GM23338 (cell line): ENCODE measurements at regions not wholly inside any gene's neighbourhood (a gene's known extent, or its start where the extent isn't known, plus 50 kb on each side); places are given as distances from the start of the nearest gene placed in this dataset.

Experiments
- ATAC-seq: fragments of 200-7000 bp; cut with Tn5 transposase; 3 replicates; pipeline ENCODE4 v1.9.1; 2020
- DNase-seq: peaks from one replicate; pipeline ENCODE4 v3.0.0-alpha.2; 2015; ENCODE audit warnings: low spot score
- H2AFZ ChIP-seq: fragments of 200-600 bp; sonication (generic); 2 replicates; pipeline ENCODE4 v1.8.0; 2016; ENCODE audit warnings: antibody characterized with exemption, mild to moderate bottlenecking, moderate library complexity
- H3F3A ChIP-seq: fragments of 200-600 bp; sonication (generic); replicated peaks from 2 replicates; pipeline ENCODE4 v1.8.0; 2017; ENCODE audit warnings: antibody characterized with exemption, mixed run types, low read depth
- H3K27ac ChIP-seq: fragments of 200-600 bp; sonication (generic); 2 replicates; pipeline ENCODE4 v1.6.1; 2016; ENCODE audit warnings: low read depth
- H3K27me3 ChIP-seq: fragments of 200-600 bp; sonication (generic); 2 replicates; pipeline ENCODE4 v1.8.0; 2016; ENCODE audit warnings: mild to moderate bottlenecking, mixed run types, moderate library complexity; ENCODE audit not compliant: insufficient read depth
- H3K36me3 ChIP-seq: fragments of 200-600 bp; sonication (generic); 2 replicates; pipeline ENCODE4 v1.8.0; 2016; ENCODE audit warnings: mild to moderate bottlenecking; ENCODE audit not compliant: insufficient read depth
- H3K4me1 ChIP-seq: fragments of 200-600 bp; sonication (generic); 2 replicates; pipeline ENCODE4 v1.8.0; 2016; ENCODE audit warnings: mild to moderate bottlenecking, moderate library complexity; ENCODE audit not compliant: insufficient read depth
- H3K4me2 ChIP-seq: fragments of 200-600 bp; sonication (generic); 2 replicates; pipeline ENCODE4 v1.7.1; 2017; ENCODE audit warnings: mixed run types
- H3K4me3 ChIP-seq: fragments of 200-600 bp; sonication (generic); 2 replicates; pipeline ENCODE4 v1.6.1; 2016; ENCODE audit warnings: mixed run types
- H3K79me2 ChIP-seq: fragments of 200-600 bp; sonication (generic); replicated peaks from 2 replicates; pipeline ENCODE4 v1.8.0; 2017; ENCODE audit warnings: mild to moderate bottlenecking; ENCODE audit not compliant: insufficient read depth
- H3K9me2 ChIP-seq: fragments of 200-600 bp; sonication (generic); 2 replicates; pipeline ENCODE4 v1.8.0; 2017; ENCODE audit not compliant: insufficient read depth
- H4K20me1 ChIP-seq: fragments of 200-600 bp; sonication (generic); replicated peaks from 2 replicates; pipeline ENCODE4 v1.8.0; 2017; ENCODE audit warnings: mild to moderate bottlenecking; ENCODE audit not compliant: insufficient read depth
- H3K27ac Mint-ChIP-seq: 2 replicates; pipeline ENCODE4 v1.8.0; 2020; ENCODE audit warnings: inconsistent platforms, mild to moderate bottlenecking, moderate library complexity, mixed read lengths
- H3K27me3 Mint-ChIP-seq: 3 replicates; pipeline ENCODE4 v1.8.0; 2022; ENCODE audit warnings: low read depth, mild to moderate bottlenecking, moderate library complexity, mixed read lengths, inconsistent platforms; ENCODE audit not compliant: insufficient read depth, poor library complexity
- H3K36me3 Mint-ChIP-seq: 3 replicates; pipeline ENCODE4 v1.8.0; 2021; ENCODE audit warnings: low read depth, mild to moderate bottlenecking, inconsistent platforms, moderate library complexity, mixed read lengths
- H3K4me1 Mint-ChIP-seq: 3 replicates; pipeline ENCODE4 v1.8.0; 2020; ENCODE audit warnings: mild to moderate bottlenecking, inconsistent platforms, mixed read lengths
- H3K4me3 Mint-ChIP-seq: 3 replicates; pipeline ENCODE4 v1.8.0; 2021; ENCODE audit warnings: moderate library complexity, mild to moderate bottlenecking, inconsistent platforms, mixed read lengths
- H3K9me3 Mint-ChIP-seq: 3 replicates; pipeline ENCODE4 v1.8.0; 2020; ENCODE audit warnings: moderate library complexity, mild to moderate bottlenecking, inconsistent platforms, mixed read lengths
- CTCF ChIP-seq, 2 experiments: fragments of 200-600 bp in 1 of 2; sonication (generic) in 1 of 2; conservative IDR thresholded peaks; 2 replicates each; pipeline versions ENCODE4 v1.5.1 to v1.6.1; 2016 to 2017; ENCODE audit warnings: antibody characterized with exemption in 2 of 2, low read depth in 2 of 2, mild to moderate bottlenecking in 2 of 2, moderate library complexity in 1 of 2
- EZH2 ChIP-seq: fragments of 200-600 bp; sonication (generic); IDR thresholded peaks from one replicate; pipeline ENCODE4 v1.8.0; 2017; ENCODE audit warnings: antibody characterized with exemption, mild to moderate bottlenecking, low read depth; ENCODE audit not compliant: unreplicated experiment
- EZH2phosphoT487 ChIP-seq: fragments of 200-600 bp; sonication (generic); IDR thresholded peaks from one replicate; pipeline ENCODE4 v1.8.1; 2018; ENCODE audit warnings: antibody characterized with exemption; ENCODE audit not compliant: unreplicated experiment
- JUNB ChIP-seq: IDR thresholded peaks from one replicate; pipeline ENCODE4 v1.6.1; 2016; ENCODE audit warnings: antibody characterized with exemption; ENCODE audit not compliant: unreplicated experiment
- NANOG ChIP-seq: IDR thresholded peaks from 2 replicates; pipeline ENCODE4 v1.6.1; 2016; ENCODE audit warnings: antibody characterized with exemption, borderline replicate concordance
- POLR2AphosphoS5 ChIP-seq: IDR thresholded peaks from 2 replicates; pipeline ENCODE4 v1.6.1; 2016; ENCODE audit warnings: antibody characterized with exemption, low read depth
- STAT1 ChIP-seq: IDR thresholded peaks from one replicate; pipeline ENCODE4 v1.6.1; 2016; ENCODE audit warnings: antibody characterized with exemption; ENCODE audit not compliant: unreplicated experiment
- ZNF114 ChIP-seq: fragments of 250-450 bp; sonication (Bioruptor Pico); IDR thresholded peaks from 2 replicates; pipeline ENCODE4 v1.5.0; 2020; ENCODE audit warnings: mild to moderate bottlenecking, moderate library complexity
- TF ChIP-seq, protein P1 (sequence below): IDR thresholded peaks from one replicate; pipeline ENCODE4 v1.6.1; 2018; ENCODE audit warnings: antibody characterized with exemption; ENCODE audit not compliant: unreplicated experiment
- TF ChIP-seq, protein P2 (sequence below): IDR thresholded peaks from 2 replicates; pipeline ENCODE4 v1.6.1; 2016; ENCODE audit warnings: antibody characterized with exemption

DNA sequence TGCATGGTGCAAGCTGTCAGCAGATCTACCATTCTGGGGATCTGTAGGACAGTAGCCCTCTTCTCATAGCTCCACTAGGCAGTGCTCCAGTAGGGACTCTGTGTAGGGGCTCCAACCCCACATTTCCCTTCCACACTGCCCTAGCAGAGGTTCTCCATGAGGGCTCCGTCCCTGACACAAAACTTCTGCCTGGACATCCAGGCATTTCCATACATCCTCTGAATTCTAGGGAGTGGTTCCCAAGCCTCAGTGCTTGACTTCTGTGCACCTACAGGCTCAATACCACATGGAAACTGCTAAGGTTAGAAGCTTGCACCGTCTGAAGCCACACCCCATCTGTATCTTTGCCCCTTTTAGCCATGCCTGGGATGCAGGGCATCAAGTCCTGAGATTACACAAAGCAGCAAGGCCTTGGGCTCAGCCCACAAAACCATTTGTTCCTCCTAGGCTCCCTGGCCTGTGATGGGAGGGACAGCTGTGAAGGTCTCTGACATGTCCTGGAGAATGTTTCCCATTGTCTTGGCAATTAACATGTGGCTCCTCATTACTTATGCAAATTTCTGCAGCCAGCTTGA, 117.0 kb upstream of the NFIA start (continued):
- TF ChIP-seq, protein P1, sequence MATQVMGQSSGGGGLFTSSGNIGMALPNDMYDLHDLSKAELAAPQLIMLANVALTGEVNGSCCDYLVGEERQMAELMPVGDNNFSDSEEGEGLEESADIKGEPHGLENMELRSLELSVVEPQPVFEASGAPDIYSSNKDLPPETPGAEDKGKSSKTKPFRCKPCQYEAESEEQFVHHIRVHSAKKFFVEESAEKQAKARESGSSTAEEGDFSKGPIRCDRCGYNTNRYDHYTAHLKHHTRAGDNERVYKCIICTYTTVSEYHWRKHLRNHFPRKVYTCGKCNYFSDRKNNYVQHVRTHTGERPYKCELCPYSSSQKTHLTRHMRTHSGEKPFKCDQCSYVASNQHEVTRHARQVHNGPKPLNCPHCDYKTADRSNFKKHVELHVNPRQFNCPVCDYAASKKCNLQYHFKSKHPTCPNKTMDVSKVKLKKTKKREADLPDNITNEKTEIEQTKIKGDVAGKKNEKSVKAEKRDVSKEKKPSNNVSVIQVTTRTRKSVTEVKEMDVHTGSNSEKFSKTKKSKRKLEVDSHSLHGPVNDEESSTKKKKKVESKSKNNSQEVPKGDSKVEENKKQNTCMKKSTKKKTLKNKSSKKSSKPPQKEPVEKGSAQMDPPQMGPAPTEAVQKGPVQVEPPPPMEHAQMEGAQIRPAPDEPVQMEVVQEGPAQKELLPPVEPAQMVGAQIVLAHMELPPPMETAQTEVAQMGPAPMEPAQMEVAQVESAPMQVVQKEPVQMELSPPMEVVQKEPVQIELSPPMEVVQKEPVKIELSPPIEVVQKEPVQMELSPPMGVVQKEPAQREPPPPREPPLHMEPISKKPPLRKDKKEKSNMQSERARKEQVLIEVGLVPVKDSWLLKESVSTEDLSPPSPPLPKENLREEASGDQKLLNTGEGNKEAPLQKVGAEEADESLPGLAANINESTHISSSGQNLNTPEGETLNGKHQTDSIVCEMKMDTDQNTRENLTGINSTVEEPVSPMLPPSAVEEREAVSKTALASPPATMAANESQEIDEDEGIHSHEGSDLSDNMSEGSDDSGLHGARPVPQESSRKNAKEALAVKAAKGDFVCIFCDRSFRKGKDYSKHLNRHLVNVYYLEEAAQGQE = no peak
- TF ChIP-seq EZH2 = no peak

GRCh38 chr1:60963167-60963940, 119.0 kb upstream of the NFIA start:
- H3K36me3 Mint-ChIP-seq = peaks cover 46% of the 10 kb centered on the region
- Histone ChIP-seq H3K4me1 (no peaks in the 10 kb centered on the region), H3K27me3 (no peaks in the 10 kb centered on the region), H3K79me2 (no peaks in the 10 kb centered on the region), H3K36me3 (no peaks in the 10 kb centered on the region; the same call in none of the 2 replicates), H4K20me1 (no peaks in the 10 kb centered on the region), H3K4me3 (no peak overlapping the region), H3K9me2 (peaks cover 11% of the 10 kb centered on the region; the same call in 1 of the 2 replicates), H3K27ac (no peak overlapping the region), H3K4me2 (no peak overlapping the region), H3F3A (no peaks in the 10 kb centered on the region), H2AFZ (no peak overlapping the region)
- DNase-seq = no peak
- H3K9me3 Mint-ChIP-seq = peaks cover 62% of the 10 kb centered on the region
- no peak for TF ChIP-seq STAT1
- TF ChIP-seq JUNB = no peak
- no peak for TF ChIP-seq EZH2phosphoT487
- no peak for TF ChIP-seq POLR2AphosphoS5
- TF ChIP-seq, protein P2, sequence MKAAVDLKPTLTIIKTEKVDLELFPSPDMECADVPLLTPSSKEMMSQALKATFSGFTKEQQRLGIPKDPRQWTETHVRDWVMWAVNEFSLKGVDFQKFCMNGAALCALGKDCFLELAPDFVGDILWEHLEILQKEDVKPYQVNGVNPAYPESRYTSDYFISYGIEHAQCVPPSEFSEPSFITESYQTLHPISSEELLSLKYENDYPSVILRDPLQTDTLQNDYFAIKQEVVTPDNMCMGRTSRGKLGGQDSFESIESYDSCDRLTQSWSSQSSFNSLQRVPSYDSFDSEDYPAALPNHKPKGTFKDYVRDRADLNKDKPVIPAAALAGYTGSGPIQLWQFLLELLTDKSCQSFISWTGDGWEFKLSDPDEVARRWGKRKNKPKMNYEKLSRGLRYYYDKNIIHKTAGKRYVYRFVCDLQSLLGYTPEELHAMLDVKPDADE = no peak
- TF ChIP-seq CTCF (conservative IDR thresholded peaks at IDR 0.05; ENCODE audit: low read depth in 2 of 2) = no peak
- no peak for TF ChIP-seq ZNF114 (CRISPR knock-in tag)
- TF ChIP-seq NANOG = no peak
- TF ChIP-seq, protein P1 = no peak
- no peak overlapping the region for H3K4me3 Mint-ChIP-seq
- H3K27me3 Mint-ChIP-seq = peaks cover 3% of the 10 kb centered on the region
- no peak for ATAC-seq
- H3K4me1 Mint-ChIP-seq = no peaks in the 10 kb centered on the region; the same call in 2 of the 3 replicates
- H3K27ac Mint-ChIP-seq = no peak overlapping the region
